ENCODE measurements at regions not wholly inside any gene's neighbourhood (a gene's known extent, or its start where the extent isn't known, plus 50 kb on each side); places are given as distances from the start of the nearest gene placed in this dataset.

- Histone ChIP-seq H3K27me3 (no peaks in the 10 kb centered on the region), H3K27ac (no peak overlapping the region), H3K36me3 (ENCODE audit: low read depth, missing control alignments) (no peaks in the 10 kb centered on the region), H3K9me3 (no peaks in the 10 kb centered on the region), H3K4me3 (no peak overlapping the region), H3K4me1 (no peaks in the 10 kb centered on the region)
- intact Hi-C loops (cut with DNase I; ENCODE audit: low total_unique reads) = no loop called here
- WGBS, 2 donors = 63 to 68% methylated on average over 3 of the region's 3 CpGs
- TF ChIP-seq POLR2A (IDR thresholded peaks at IDR 0.05) = no peak
- TF ChIP-seq CTCF (IDR thresholded peaks at IDR 0.05) = no peak
- DNase-seq = no peak
Observed at GRCh38 chr12:88947486-88948043, 367.3 kb upstream of the KITLG start.

GRCh38 chr12:88946372-88946997, 366.2 kb upstream of the KITLG start:
- WGBS, 2 donors = 57 to 65% methylated on average over 5 of the region's 5 CpGs
- Histone ChIP-seq H3K27me3 (no peaks in the 10 kb centered on the region), H3K27ac (no peak overlapping the region), H3K9me3 (no peaks in the 10 kb centered on the region), H3K4me3 (no peak overlapping the region), H3K36me3 (ENCODE audit: low read depth, missing control alignments) (no peaks in the 10 kb centered on the region), H3K4me1 (no peaks in the 10 kb centered on the region)
- intact Hi-C loops (cut with DNase I; ENCODE audit: low total_unique reads) = no loop called here
- DNase-seq = no peak
- TF ChIP-seq CTCF (IDR thresholded peaks at IDR 0.05) (no peak), POLR2A (IDR thresholded peaks at IDR 0.05) (no peak)

GRCh38 chr12:88945051-88945732, 364.9 kb upstream of the KITLG start:
- TF ChIP-seq CTCF (IDR thresholded peaks at IDR 0.05) (no peak), POLR2A (IDR thresholded peaks at IDR 0.05) (no peak)
- DNase-seq = no peak
- Histone ChIP-seq H3K4me3 (no peak overlapping the region), H3K9me3 (no peaks in the 10 kb centered on the region), H3K27me3 (no peaks in the 10 kb centered on the region), H3K27ac (no peak overlapping the region), H3K36me3 (ENCODE audit: low read depth, missing control alignments) (no peaks in the 10 kb centered on the region), H3K4me1 (no peaks in the 10 kb centered on the region)
- WGBS, 2 donors = 71 to 74% methylated on average over 3 of the region's 3 CpGs
- intact Hi-C loops (cut with DNase I; ENCODE audit: low total_unique reads) = no loop called here

GRCh38 chr12:88944397-88944796, 364.1 kb upstream of the KITLG start:
- DNase-seq = no peak
- H3K9me3 ChIP-seq = no peaks in the 10 kb centered on the region

More at GRCh38 chr12:88944397-88944796, 364.1 kb upstream of the KITLG start:
- WGBS, 2 donors = 81 to 94% methylated on average over 3 of the region's 3 CpGs
- Histone ChIP-seq H3K4me3 (no peak overlapping the region), H3K4me1 (no peaks in the 10 kb centered on the region), H3K27me3 (no peaks in the 10 kb centered on the region), H3K36me3 (ENCODE audit: low read depth, missing control alignments) (no peaks in the 10 kb centered on the region), H3K27ac (no peak overlapping the region)
- intact Hi-C loops (cut with DNase I; ENCODE audit: low total_unique reads) = no loop called here
- no peak for TF ChIP-seq CTCF (IDR thresholded peaks at IDR 0.05)
- no peak for TF ChIP-seq POLR2A (IDR thresholded peaks at IDR 0.05)
